Neural cell (in vitro differentiated cells): ENCODE measurements at regions not wholly inside any gene's neighbourhood (a gene's known extent, or its start where the extent isn't known, plus 50 kb on each side); places are given as distances from the start of the nearest gene placed in this dataset.

Source experiments
- H2AFZ ChIP-seq: fragments of 200-600, 300-800 bp; sonication (generic), shearing (Covaris generic); 2 replicates; pipeline ENCODE4 v1.6.0; 2014; ENCODE audit warnings: low read depth, mild to moderate bottlenecking, antibody characterized with exemption, low read length, moderate library complexity
- H3F3A ChIP-seq: fragments of 200-600 bp; shearing (Covaris generic); 2 replicates; pipeline ENCODE4 v1.6.1; 2016; ENCODE audit warnings: mild to moderate bottlenecking, moderate library complexity, mixed read lengths, antibody characterized with exemption, low read length; ENCODE audit not compliant: insufficient read depth, poor library complexity, severe bottlenecking
- H3K27ac ChIP-seq: fragments of 200-600, 300-800 bp; sonication (generic), shearing (Covaris generic); 2 replicates; pipeline ENCODE4 v1.5.1; 2014; ENCODE audit warnings: mild to moderate bottlenecking, low read length, moderate library complexity
- H3K27me3 ChIP-seq: fragments of 300-800, 200-600 bp; sonication (generic), shearing (Covaris generic); 2 replicates; pipeline ENCODE4 v1.6.0; 2014; ENCODE audit warnings: mild to moderate bottlenecking, low read depth, low read length, moderate library complexity; ENCODE audit not compliant: insufficient read depth
- H3K36me3 ChIP-seq: fragments of 300-800, 200-600 bp; sonication (generic), shearing (Covaris generic); 2 replicates; pipeline ENCODE4 v1.5.1; 2014; ENCODE audit warnings: mild to moderate bottlenecking, antibody characterized with exemption, low read length, moderate library complexity; ENCODE audit not compliant: insufficient read depth
- H3K4me2 ChIP-seq: fragments of 300-800, 200-600 bp; sonication (generic), shearing (Covaris generic); 2 replicates; pipeline ENCODE4 v1.6.0; 2014; ENCODE audit warnings: mild to moderate bottlenecking, low read length
- H3K4me3 ChIP-seq: fragments of 300-800, 200-600 bp; sonication (generic), shearing (Covaris generic); 2 replicates; pipeline ENCODE4 v1.5.1; 2014; ENCODE audit warnings: mild to moderate bottlenecking, low read length, moderate library complexity
- H3K79me2 ChIP-seq: fragments of 200-600 bp; shearing (Covaris generic); replicated peaks from 2 replicates; pipeline ENCODE4 v1.6.0; 2014; ENCODE audit warnings: mild to moderate bottlenecking, low read length, moderate library complexity; ENCODE audit not compliant: insufficient read depth
- H3K9ac ChIP-seq: fragments of 300-800, 200-600 bp; sonication (generic), shearing (Covaris generic); 2 replicates; pipeline ENCODE4 v1.6.1; 2016; ENCODE audit warnings: mild to moderate bottlenecking, low read length, mixed read lengths
- H3K9me2 ChIP-seq: fragments of 200-600 bp; shearing (Covaris generic); 2 replicates; pipeline ENCODE4 v1.6.1; 2016; ENCODE audit warnings: mild to moderate bottlenecking, low read length, mixed read lengths; ENCODE audit not compliant: insufficient read depth
- H3K9me3 ChIP-seq: fragments of 200-600, 300-800 bp; sonication (generic), shearing (Covaris generic); 2 replicates; pipeline ENCODE4 v1.6.1; 2016; ENCODE audit warnings: mild to moderate bottlenecking, mixed run types, low read length, moderate library complexity, mixed read lengths
- H4K20me1 ChIP-seq: fragments of 200-600 bp; shearing (Covaris generic); 2 replicates; pipeline ENCODE4 v1.6.1; 2016; ENCODE audit warnings: mild to moderate bottlenecking, mixed run types; ENCODE audit not compliant: insufficient read depth
- CTCF ChIP-seq: fragments of 450-650 bp; IDR thresholded peaks from 2 replicates; pipeline ENCODE4 v1.5.1; 2014; ENCODE audit warnings: antibody characterized with exemption, mild to moderate bottlenecking, moderate library complexity; ENCODE audit not compliant: poor library complexity, severe bottlenecking
- EP300 ChIP-seq: fragments of 450-650 bp; conservative IDR thresholded peaks from 2 replicates; pipeline ENCODE4 v1.6.1; 2014; ENCODE audit warnings: antibody characterized with exemption, mild to moderate bottlenecking, moderate library complexity; ENCODE audit not compliant: poor library complexity, severe bottlenecking
- EZH2 ChIP-seq: fragments of 200-600, 300-800 bp; shearing (Covaris generic), sonication (generic); IDR thresholded peaks from 2 replicates; pipeline ENCODE4 v1.6.1; 2014; ENCODE audit warnings: antibody characterized with exemption, low read length, borderline replicate concordance, mild to moderate bottlenecking; ENCODE audit not compliant: insufficient read depth, poor library complexity, severe bottlenecking
- MXI1 ChIP-seq: fragments of 450-650 bp; conservative IDR thresholded peaks from 2 replicates; pipeline ENCODE4 v1.6.1; 2014; ENCODE audit warnings: antibody characterized with exemption, mild to moderate bottlenecking; ENCODE audit not compliant: poor library complexity, severe bottlenecking
- POLR2AphosphoS5 ChIP-seq: IDR thresholded peaks from 2 replicates; pipeline ENCODE4 v1.6.1; 2012
- RAD21 ChIP-seq: fragments of 450-650 bp; conservative IDR thresholded peaks from 2 replicates; pipeline ENCODE4 v1.6.1; 2014; ENCODE audit warnings: antibody characterized with exemption, mild to moderate bottlenecking, moderate library complexity
- SMC3 ChIP-seq: fragments of 450-650 bp; conservative IDR thresholded peaks from 2 replicates; pipeline ENCODE4 v1.6.1; 2014; ENCODE audit warnings: antibody characterized with exemption, mild to moderate bottlenecking, moderate library complexity; ENCODE audit not compliant: poor library complexity
- TAF1 ChIP-seq: IDR thresholded peaks from 2 replicates; pipeline ENCODE4 v1.6.1; 2012; ENCODE audit warnings: low read depth
- TF ChIP-seq, protein P1 (sequence below): IDR thresholded peaks from 2 replicates; pipeline ENCODE4 v1.6.1; 2012; ENCODE audit warnings: borderline replicate concordance

- no peaks in the 10 kb centered on the region for H3K9me2 ChIP-seq
- TF ChIP-seq POLR2AphosphoS5 (no peak), CTCF (no peak), SMC3 (no peak), RAD21 (no peak), EZH2 (no peak)
- no peak overlapping the region for H3K27ac ChIP-seq
- H3K79me2 ChIP-seq, result no peaks in the 10 kb centered on the region
- H3K36me3 ChIP-seq, result no peaks in the 10 kb centered on the region
- no peak overlapping the region for H2AFZ ChIP-seq
- no peak overlapping the region for H3K4me3 ChIP-seq
- no peak overlapping the region for H3K4me2 ChIP-seq
- H3K27me3 ChIP-seq, result no peaks in the 10 kb centered on the region
- H3F3A ChIP-seq, result no peaks in the 10 kb centered on the region
- H4K20me1 ChIP-seq, result no peaks in the 10 kb centered on the region
- no peaks in the 10 kb centered on the region for H3K9me3 ChIP-seq
- no peak overlapping the region for H3K9ac ChIP-seq
Observed at GRCh38 chr14:65198346-65198745, 96.0 kb upstream of the MAX start.

DNA sequence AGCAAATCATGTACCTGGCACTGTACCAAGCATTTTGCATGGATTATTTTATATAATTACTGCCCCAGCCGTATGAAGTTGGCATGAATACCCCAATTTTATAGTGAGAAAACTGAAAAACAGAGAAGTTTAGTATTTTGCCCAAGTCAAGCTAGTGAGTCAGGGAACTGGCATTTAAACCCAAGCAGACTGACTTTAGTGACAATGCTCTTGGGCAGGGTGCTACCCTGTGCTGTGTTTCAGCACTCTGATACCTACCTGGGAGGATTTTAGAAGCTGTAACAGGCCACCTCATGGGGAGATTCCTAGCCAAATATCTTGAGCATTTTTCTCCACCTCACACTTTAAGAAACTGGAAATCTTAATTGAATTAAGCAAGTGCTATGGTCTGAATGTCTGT is 98.1 kb upstream of the MAX start:
- H2AFZ ChIP-seq, result no peak overlapping the region
- no peak overlapping the region for H3K27ac ChIP-seq
- no peaks in the 10 kb centered on the region for H4K20me1 ChIP-seq
- H3F3A ChIP-seq, result no peaks in the 10 kb centered on the region
- no peaks in the 10 kb centered on the region for H3K9me2 ChIP-seq
- no peaks in the 10 kb centered on the region for H3K36me3 ChIP-seq
- no peak overlapping the region for H3K4me2 ChIP-seq
- H3K4me3 ChIP-seq, result no peak overlapping the region
- no peaks in the 10 kb centered on the region for H3K27me3 ChIP-seq
- TF ChIP-seq EZH2, result no peak
- H3K9ac ChIP-seq, result no peak overlapping the region
- no peaks in the 10 kb centered on the region for H3K9me3 ChIP-seq
- H3K79me2 ChIP-seq, result no peaks in the 10 kb centered on the region

DNA sequence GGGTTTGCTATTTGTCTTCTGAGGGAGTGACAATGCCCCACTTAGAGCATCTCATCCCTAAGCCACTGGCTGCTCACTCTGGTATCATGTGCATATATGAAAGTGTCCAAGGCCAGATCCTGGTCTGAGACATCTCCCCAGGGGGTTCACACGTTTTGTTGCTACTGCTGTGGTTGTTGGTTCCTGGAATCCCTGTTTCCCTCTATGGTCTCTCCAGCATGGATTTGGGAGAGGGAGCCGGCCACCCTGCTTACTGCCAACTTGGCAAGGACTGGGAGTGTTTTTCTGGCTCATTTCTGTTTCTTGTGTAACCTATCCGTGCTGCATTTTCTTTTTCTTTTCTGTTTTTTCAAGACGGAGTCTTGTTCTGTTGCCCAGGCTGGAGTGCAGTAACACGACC is 101.3 kb upstream of the MAX start:
- no peaks in the 10 kb centered on the region for H3K27me3 ChIP-seq

More for the DNA sequence above, 101.3 kb upstream of the MAX start:
- H3K9me2 ChIP-seq, result no peaks in the 10 kb centered on the region
- H3F3A ChIP-seq, result no peaks in the 10 kb centered on the region
- no peak overlapping the region for H2AFZ ChIP-seq
- no peaks in the 10 kb centered on the region for H3K9me3 ChIP-seq
- TF ChIP-seq TAF1, result no peak
- no peak for TF ChIP-seq RAD21
- TF ChIP-seq EP300, result no peak
- TF ChIP-seq MXI1, result no peak
- no peak for TF ChIP-seq SMC3
- TF ChIP-seq CTCF, result no peak
- TF ChIP-seq EZH2, result no peak
- no peak for TF ChIP-seq POLR2AphosphoS5
- TF ChIP-seq, protein P1, sequence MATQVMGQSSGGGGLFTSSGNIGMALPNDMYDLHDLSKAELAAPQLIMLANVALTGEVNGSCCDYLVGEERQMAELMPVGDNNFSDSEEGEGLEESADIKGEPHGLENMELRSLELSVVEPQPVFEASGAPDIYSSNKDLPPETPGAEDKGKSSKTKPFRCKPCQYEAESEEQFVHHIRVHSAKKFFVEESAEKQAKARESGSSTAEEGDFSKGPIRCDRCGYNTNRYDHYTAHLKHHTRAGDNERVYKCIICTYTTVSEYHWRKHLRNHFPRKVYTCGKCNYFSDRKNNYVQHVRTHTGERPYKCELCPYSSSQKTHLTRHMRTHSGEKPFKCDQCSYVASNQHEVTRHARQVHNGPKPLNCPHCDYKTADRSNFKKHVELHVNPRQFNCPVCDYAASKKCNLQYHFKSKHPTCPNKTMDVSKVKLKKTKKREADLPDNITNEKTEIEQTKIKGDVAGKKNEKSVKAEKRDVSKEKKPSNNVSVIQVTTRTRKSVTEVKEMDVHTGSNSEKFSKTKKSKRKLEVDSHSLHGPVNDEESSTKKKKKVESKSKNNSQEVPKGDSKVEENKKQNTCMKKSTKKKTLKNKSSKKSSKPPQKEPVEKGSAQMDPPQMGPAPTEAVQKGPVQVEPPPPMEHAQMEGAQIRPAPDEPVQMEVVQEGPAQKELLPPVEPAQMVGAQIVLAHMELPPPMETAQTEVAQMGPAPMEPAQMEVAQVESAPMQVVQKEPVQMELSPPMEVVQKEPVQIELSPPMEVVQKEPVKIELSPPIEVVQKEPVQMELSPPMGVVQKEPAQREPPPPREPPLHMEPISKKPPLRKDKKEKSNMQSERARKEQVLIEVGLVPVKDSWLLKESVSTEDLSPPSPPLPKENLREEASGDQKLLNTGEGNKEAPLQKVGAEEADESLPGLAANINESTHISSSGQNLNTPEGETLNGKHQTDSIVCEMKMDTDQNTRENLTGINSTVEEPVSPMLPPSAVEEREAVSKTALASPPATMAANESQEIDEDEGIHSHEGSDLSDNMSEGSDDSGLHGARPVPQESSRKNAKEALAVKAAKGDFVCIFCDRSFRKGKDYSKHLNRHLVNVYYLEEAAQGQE, result no peak
- no peak overlapping the region for H3K27ac ChIP-seq
- no peak overlapping the region for H3K4me2 ChIP-seq
- H3K9ac ChIP-seq, result no peak overlapping the region
- H3K36me3 ChIP-seq, result no peaks in the 10 kb centered on the region
- H4K20me1 ChIP-seq, result no peaks in the 10 kb centered on the region
- H3K79me2 ChIP-seq, result no peaks in the 10 kb centered on the region
- no peak overlapping the region for H3K4me3 ChIP-seq
